ENCODE measurements at regions not wholly inside any gene's neighbourhood (a gene's known extent, or its start where the extent isn't known, plus 50 kb on each side); places are given as distances from the start of the nearest gene placed in this dataset.

- no peak for DNase-seq
Observed at GRCh38 chr3:31479431-31479830, 53.3 kb upstream of the STT3B start.

- DNase-seq: no peak
Observed at GRCh38 chr3:31481697-31482096, 51.0 kb upstream of the STT3B start.

GRCh38 chr3:31482493-31483200 lies 50.1 kb upstream of the STT3B start:
- DNase-seq: no peak

Measured in CD4-positive, alpha-beta T cell treated with Interleukin-21 for 1 hour (primary cell).